Gastrocnemius medialis (tissue), 4 donors: ENCODE measurements at regions not wholly inside any gene's neighbourhood (a gene's known extent, or its start where the extent isn't known, plus 50 kb on each side); places are given as distances from the start of the nearest gene placed in this dataset.

Experiments used
- POLR2A ChIP-seq, 2 donors: fragments of 450-650 bp; IDR thresholded peaks; one replicate each; pipeline ENCODE4 v1.6.1; 2017; ENCODE audit warnings: antibody characterized with exemption in 2 of 2, mild to moderate bottlenecking in 2 of 2, moderate library complexity in 2 of 2
- TF ChIP-seq, protein P1 (sequence below), 5 experiments: fragments of 450-650 bp in 3 of 5; fragments of 200-600 bp in 2 of 5; sonication (generic) in 2 of 5; IDR thresholded peaks in 4 of 5; conservative IDR thresholded peaks in 1 of 5; 1 replicate in 4 of 5; 2 replicates in 1 of 5; pipeline ENCODE4 v1.5.1; 2016 to 2019; ENCODE audit warnings: antibody characterized with exemption in 5 of 5, mild to moderate bottlenecking in 3 of 5, moderate library complexity in 3 of 5

- TF ChIP-seq, protein P1, sequence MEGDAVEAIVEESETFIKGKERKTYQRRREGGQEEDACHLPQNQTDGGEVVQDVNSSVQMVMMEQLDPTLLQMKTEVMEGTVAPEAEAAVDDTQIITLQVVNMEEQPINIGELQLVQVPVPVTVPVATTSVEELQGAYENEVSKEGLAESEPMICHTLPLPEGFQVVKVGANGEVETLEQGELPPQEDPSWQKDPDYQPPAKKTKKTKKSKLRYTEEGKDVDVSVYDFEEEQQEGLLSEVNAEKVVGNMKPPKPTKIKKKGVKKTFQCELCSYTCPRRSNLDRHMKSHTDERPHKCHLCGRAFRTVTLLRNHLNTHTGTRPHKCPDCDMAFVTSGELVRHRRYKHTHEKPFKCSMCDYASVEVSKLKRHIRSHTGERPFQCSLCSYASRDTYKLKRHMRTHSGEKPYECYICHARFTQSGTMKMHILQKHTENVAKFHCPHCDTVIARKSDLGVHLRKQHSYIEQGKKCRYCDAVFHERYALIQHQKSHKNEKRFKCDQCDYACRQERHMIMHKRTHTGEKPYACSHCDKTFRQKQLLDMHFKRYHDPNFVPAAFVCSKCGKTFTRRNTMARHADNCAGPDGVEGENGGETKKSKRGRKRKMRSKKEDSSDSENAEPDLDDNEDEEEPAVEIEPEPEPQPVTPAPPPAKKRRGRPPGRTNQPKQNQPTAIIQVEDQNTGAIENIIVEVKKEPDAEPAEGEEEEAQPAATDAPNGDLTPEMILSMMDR (IDR thresholded peaks at IDR 0.05 in 4 of 5, conservative IDR thresholded peaks at IDR 0.05 in 1 of 5), result no peak
- no peak for TF ChIP-seq POLR2A (IDR thresholded peaks at IDR 0.05)
Observed at GRCh38 chr4:129748991-129749390, 653.0 kb downstream of the C4orf33 start.
